IPS-18a (cell line): ENCODE measurements at regions not wholly inside any gene's neighbourhood (a gene's known extent, or its start where the extent isn't known, plus 50 kb on each side); places are given as distances from the start of the nearest gene placed in this dataset.

Experiments used
- H3K27ac ChIP-seq: one replicate; pipeline ENCODE4 v1.5.1; 2013; ENCODE audit warnings: low read length
- H3K27me3 ChIP-seq: one replicate; pipeline ENCODE4 v1.6.1; 2013; ENCODE audit warnings: mild to moderate bottlenecking, low read length; ENCODE audit not compliant: control insufficient read depth, insufficient read depth
- H3K36me3 ChIP-seq: one replicate; pipeline ENCODE4 v1.6.1; 2013; ENCODE audit warnings: low read depth, low read length; ENCODE audit not compliant: control insufficient read depth
- H3K4me1 ChIP-seq: one replicate; pipeline ENCODE4 v1.6.1; 2013; ENCODE audit warnings: low read depth, low read length; ENCODE audit not compliant: control insufficient read depth
- H3K4me3 ChIP-seq: one replicate; pipeline ENCODE4 v1.5.1; 2013; ENCODE audit warnings: low read length
- H3K9ac ChIP-seq: one replicate; pipeline ENCODE4 v1.6.1; 2013; ENCODE audit warnings: mild to moderate bottlenecking, low read length, moderate library complexity
- H3K9me3 ChIP-seq: one replicate; pipeline ENCODE4 v1.6.1; 2013; ENCODE audit warnings: low read depth, low read length; ENCODE audit not compliant: control insufficient read depth

GRCh38 chr20:56933331-56933698, 304.2 kb downstream of the TFAP2C start:
- no peak overlapping the region for H3K27ac ChIP-seq
- no peak overlapping the region for H3K9ac ChIP-seq
- H3K4me3 ChIP-seq: no peak overlapping the region
- peaks cover 31% of the 10 kb centered on the region for H3K27me3 ChIP-seq
- H3K4me1 ChIP-seq: peaks cover 22% of the 10 kb centered on the region
- H3K36me3 ChIP-seq: no peaks in the 10 kb centered on the region
- no peaks in the 10 kb centered on the region for H3K9me3 ChIP-seq

DNA sequence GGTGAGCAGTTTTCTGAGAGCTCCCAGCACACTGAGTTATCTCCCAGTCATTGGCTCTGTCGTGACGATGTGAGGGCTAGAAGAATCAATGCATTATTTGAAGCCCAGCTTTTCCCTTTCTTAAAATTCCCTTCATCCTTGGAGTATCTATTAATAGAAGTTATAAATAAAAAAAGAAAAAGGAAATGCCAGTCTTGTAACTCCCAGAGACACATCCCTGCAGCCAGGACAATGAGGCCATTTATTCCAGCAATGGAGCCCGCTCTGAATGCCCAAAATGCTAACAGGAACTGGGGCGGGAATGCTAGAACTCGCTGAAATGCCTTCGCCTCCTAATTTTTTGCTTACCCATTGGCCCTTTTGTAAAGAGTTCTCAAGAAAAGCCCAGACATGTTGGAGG, 305.8 kb downstream of the TFAP2C start:
- H3K9me3 ChIP-seq: no peaks in the 10 kb centered on the region
- peaks cover 15% of the 10 kb centered on the region for H3K27me3 ChIP-seq
- H3K36me3 ChIP-seq: no peaks in the 10 kb centered on the region
- H3K4me1 ChIP-seq: peaks cover 10% of the 10 kb centered on the region
- H3K27ac ChIP-seq: no peak overlapping the region
- H3K4me3 ChIP-seq: no peak overlapping the region
- H3K9ac ChIP-seq: no peak overlapping the region

GRCh38 chr20:56940466-56940865, 311.4 kb downstream of the TFAP2C start:
- Histone ChIP-seq H3K27me3 (no peaks in the 10 kb centered on the region), H3K36me3 (no peaks in the 10 kb centered on the region), H3K4me1 (no peaks in the 10 kb centered on the region), H3K4me3 (no peak overlapping the region), H3K27ac (no peak overlapping the region), H3K9me3 (no peaks in the 10 kb centered on the region), H3K9ac (no peak overlapping the region)

DNA sequence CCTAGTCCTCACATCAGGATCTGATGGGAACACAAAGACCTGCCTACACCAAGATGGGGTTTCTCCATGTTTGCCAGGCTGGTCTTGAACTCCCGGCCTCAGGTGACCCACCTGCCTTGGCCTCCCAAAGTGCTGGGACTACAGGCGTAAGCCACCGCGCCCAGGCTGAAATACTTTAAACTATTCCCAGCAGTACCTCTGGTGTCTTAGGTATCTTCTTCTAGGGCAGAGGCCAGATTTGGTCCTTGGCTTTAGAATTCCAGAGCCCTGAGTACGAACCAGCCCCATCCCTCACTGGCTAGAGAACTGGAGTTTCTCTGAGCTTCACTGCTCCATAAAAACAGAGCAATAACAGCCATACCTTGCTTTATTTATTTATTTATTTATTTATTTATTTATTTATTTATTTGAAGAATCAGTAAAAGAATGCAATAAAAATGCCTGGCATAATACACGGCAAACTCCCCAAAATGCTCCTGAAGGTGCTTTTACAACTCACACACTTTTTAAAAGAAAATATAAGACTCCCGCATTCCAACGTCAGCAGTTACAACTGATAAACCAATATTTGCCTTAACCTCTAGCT, 312.1 kb downstream of the TFAP2C start:
- Histone ChIP-seq H3K4me3 (no peak overlapping the region), H3K36me3 (no peaks in the 10 kb centered on the region), H3K9ac (no peak overlapping the region), H3K4me1 (no peaks in the 10 kb centered on the region), H3K27me3 (no peaks in the 10 kb centered on the region), H3K27ac (no peak overlapping the region), H3K9me3 (no peaks in the 10 kb centered on the region)

DNA sequence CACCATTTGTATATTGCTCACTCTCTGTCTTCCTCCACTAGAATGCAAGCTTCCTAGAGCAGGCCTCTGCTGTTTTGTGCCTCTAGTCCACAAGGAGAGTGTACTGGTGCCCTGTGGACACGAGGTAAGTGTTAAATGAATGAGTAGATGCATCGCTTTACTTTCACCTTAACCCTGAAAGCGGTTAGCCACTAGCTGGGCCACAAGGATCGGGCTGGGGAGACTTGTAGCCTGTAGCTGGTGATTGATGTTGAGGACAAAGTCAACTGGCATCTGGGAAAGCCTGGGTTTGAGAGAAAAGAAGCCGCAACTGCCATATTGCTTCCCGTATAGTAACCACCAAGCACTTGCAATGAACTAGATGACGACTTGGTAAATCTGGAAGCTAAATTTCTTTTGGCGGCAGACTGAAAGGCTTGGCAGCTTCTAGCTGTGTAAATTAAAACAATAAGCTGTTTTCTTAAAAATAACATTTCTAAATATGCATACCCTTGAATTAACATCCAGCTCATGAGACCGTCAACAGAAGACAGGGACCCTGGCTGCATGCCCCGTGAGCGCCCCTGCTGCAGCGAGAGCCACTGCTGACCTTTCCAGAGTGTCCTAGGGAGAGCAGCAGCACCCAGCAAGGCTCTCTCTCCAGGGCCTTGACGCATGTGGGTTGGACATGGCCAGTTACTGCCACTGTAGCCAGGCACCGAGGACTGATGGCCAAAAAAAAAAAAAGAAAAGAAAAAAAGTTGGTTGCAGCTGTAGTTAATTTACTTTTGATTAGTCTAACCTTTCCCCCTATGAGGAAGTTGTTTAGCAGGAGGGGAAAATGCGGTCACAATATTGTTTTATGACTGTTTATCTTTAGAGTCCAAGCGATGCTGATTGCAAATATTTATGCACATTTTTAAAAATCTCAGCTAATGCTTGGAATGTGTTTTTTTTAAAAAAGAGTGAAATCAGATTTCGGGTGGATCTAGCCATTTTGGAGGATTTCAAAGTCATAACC, 315.1 kb downstream of the TFAP2C start:
- H3K4me1 ChIP-seq: no peaks in the 10 kb centered on the region
- H3K9me3 ChIP-seq: no peaks in the 10 kb centered on the region
- no peak overlapping the region for H3K27ac ChIP-seq
- no peaks in the 10 kb centered on the region for H3K36me3 ChIP-seq
- peaks cover 10% of the 10 kb centered on the region for H3K27me3 ChIP-seq
- H3K9ac ChIP-seq: no peak overlapping the region
- H3K4me3 ChIP-seq: no peak overlapping the region

GRCh38 chr20:56945057-56945456, 316.0 kb downstream of the TFAP2C start:
- Histone ChIP-seq H3K9ac (no peak overlapping the region), H3K4me1 (no peaks in the 10 kb centered on the region), H3K27me3 (peaks cover 10% of the 10 kb centered on the region), H3K9me3 (no peaks in the 10 kb centered on the region), H3K4me3 (no peak overlapping the region), H3K27ac (no peak overlapping the region), H3K36me3 (no peaks in the 10 kb centered on the region)

DNA sequence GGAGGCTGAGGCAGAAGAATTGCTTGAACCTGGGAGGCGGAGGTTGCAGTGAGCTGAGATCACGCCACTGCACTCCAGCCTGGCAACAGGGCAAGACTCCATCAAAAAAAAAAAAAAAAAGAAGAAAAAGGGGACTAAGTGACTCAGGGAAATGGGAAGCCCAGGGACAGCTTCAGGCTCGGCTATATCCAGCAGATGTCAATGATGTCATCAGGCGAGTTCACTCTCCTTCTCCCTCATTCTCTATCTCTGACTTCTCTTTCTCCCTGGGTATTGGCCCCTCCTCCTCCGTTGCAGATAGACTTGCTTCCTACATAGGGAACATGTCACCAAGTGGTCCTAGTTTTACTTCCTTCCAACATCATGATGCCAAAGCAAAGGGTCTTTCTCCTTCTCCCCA, 316.8 kb downstream of the TFAP2C start:
- H3K4me3 ChIP-seq: no peak overlapping the region
- H3K27me3 ChIP-seq: peaks cover 10% of the 10 kb centered on the region
- H3K27ac ChIP-seq: no peak overlapping the region
- H3K9me3 ChIP-seq: no peaks in the 10 kb centered on the region
- no peaks in the 10 kb centered on the region for H3K36me3 ChIP-seq
- H3K4me1 ChIP-seq: no peaks in the 10 kb centered on the region
- H3K9ac ChIP-seq: no peak overlapping the region

DNA sequence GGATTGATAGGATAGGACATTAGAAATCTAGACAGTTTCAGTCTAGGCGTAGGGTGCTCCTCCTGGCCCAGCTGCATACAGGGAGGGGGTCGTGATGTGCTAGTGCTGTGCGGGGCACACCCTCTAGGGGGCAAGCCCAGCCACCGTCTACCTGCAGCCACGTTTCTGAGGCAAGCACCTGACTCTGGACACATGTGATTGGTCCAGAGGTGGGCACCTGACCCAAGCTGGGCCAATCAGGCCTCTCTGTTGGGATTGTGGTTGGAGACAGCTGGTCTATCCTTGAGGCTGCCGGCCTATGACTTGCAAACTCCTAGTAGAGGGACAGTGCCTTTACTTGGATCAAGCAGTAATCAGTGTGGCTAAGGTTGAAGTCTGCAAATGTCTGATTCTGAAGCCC, 317.1 kb downstream of the BMP7 start:
- no peaks in the 10 kb centered on the region for H3K4me1 ChIP-seq
- no peak overlapping the region for H3K9ac ChIP-seq
- H3K9me3 ChIP-seq: no peaks in the 10 kb centered on the region
- no peak overlapping the region for H3K27ac ChIP-seq
- H3K36me3 ChIP-seq: no peaks in the 10 kb centered on the region
- H3K27me3 ChIP-seq: peaks cover 13% of the 10 kb centered on the region
- H3K4me3 ChIP-seq: no peak overlapping the region

DNA sequence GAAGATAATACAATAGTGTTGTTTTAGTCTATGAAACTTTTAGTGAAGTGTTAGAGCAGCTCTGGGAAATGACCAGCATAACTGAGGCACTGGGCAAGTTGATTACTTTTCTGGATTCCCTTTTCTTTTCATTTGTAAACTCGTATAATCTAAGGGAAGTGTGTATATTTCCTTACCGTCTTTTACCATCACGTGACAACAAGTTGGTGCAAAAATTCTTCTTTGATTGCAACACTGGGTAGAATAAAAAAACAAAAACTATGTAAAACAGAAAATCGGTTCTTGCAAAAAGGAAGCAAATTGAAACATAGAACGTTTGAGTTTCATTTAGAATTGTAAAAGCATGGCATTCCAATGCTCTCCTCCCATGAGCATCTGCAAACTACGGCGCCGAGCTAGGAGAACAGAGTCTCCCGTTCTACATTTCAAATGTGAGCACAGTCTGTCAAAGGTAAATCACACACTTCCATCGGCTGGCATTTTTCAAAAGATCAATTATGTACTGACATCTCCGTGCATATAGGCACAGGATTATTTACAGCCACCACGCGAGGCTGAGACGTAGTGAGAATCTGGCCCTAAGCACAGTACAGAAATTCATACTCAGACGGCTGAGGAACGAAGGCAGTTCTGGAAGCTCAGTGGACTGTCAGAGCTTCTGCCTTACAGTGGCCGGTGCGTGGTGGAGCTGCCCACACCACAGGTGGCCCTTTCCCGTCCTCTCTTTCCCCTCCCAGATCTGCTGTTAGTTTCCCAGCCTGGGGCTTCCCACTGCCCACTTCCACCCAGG, 314.0 kb downstream of the BMP7 start:
- no peak overlapping the region for H3K4me3 ChIP-seq
- peaks cover 11% of the 10 kb centered on the region for H3K4me1 ChIP-seq
- H3K36me3 ChIP-seq: no peaks in the 10 kb centered on the region
- no peaks in the 10 kb centered on the region for H3K9me3 ChIP-seq
- no peak overlapping the region for H3K27ac ChIP-seq
- H3K27me3 ChIP-seq: peaks cover 18% of the 10 kb centered on the region
- no peak overlapping the region for H3K9ac ChIP-seq

DNA sequence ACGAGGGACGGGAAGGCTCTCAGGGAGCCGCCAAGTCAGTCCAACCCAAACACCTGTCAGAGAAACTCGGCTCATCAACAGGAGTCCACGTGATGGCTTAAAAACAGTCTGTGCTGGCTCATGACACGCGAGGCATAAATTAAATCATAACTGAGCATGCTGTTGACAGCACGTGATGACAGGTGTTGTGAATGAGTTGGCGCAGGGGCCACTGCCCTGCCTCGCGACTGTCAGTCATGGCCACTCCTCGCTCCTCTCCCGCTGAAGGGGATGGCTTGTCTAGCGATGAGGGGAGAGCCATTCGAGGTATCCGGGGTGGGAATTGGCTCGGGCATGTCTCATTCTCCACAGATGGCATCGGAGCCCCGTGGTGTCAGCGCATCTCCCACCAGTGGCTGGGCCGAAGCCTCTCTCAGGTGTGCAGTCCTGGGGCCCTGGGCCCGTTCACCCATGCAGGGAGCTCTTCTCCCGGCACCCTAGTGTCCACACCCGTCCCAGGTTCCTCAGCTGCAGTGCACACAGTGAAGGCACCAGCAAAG, 313.3 kb downstream of the BMP7 start:
- peaks cover 16% of the 10 kb centered on the region for H3K4me1 ChIP-seq
- H3K4me3 ChIP-seq: no peak overlapping the region
- no peak overlapping the region for H3K27ac ChIP-seq
- no peaks in the 10 kb centered on the region for H3K36me3 ChIP-seq
- peaks cover 18% of the 10 kb centered on the region for H3K27me3 ChIP-seq
- H3K9me3 ChIP-seq: no peaks in the 10 kb centered on the region
- no peak overlapping the region for H3K9ac ChIP-seq

DNA sequence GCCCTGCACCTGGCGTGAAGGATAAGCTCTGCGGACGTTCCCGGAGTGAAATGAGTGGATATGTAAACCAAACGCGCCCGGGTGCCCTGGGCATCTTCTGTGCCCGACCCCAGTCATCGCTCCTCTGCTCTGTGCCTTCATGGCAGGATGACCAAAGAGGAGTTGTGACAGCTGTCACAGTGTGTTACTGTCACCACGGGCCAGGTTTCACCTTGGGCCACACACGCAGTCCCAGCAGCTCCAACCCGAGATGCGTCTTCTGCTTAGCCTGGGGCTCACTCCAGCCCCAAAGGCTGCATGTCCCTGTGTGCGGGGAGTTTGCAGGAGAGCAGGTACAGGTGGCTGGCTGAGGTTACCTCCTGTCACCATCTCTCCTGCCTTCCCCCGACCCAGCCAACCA, 311.6 kb downstream of the BMP7 start:
- peaks cover 18% of the 10 kb centered on the region for H3K4me1 ChIP-seq
- no peak overlapping the region for H3K9ac ChIP-seq
- no peak overlapping the region for H3K27ac ChIP-seq
- H3K36me3 ChIP-seq: no peaks in the 10 kb centered on the region
- peaks cover 22% of the 10 kb centered on the region for H3K27me3 ChIP-seq
- no peak overlapping the region for H3K4me3 ChIP-seq
- H3K9me3 ChIP-seq: no peaks in the 10 kb centered on the region
